ENCODE measurements at regions not wholly inside any gene's neighbourhood (a gene's known extent, or its start where the extent isn't known, plus 50 kb on each side); places are given as distances from the start of the nearest gene placed in this dataset.

DNA sequence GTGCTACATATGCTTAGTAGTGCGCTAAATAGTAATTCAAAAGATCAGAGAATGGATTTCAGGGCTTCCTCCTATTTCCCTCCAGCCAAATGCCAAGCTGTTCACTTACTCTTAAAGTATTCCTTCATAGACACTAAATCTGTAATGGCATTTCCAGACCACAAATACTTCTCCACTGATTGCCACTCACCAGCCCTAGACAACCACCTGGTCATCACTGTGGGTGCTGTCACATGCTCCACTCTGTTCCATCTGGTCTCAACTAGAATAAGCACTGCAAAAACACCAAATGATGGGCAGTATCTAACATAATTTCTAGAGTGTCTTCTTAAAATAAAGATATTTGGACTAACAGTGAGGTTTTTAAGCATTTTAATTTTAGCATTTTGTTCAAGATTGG lies 341.3 kb downstream of the AASDHPPT start:
- no peak for DNase-seq

- no peak for DNase-seq
Measured at GRCh38 chr11:106420048-106420665, 342.7 kb downstream of the AASDHPPT start.

DNA sequence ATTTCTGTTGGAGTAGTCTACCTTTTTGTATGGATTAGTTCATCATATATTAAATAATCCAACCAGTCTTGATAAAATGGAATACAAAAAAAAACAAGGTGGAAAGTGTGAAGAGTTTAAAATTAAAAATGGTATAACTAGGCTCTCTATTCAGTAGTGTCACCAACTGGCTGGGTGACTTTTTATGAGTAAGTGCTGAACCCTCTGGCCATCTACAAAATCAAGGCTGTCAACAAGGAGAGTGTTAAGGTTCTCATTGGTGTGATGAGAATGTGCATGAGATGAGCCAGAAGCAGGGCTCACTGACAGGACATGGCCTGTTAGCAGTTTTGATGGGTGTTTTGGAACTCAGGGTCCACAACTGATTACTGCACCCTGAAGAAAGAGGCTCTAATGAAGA lies 343.2 kb downstream of the AASDHPPT start:
- no peak for DNase-seq

DNA sequence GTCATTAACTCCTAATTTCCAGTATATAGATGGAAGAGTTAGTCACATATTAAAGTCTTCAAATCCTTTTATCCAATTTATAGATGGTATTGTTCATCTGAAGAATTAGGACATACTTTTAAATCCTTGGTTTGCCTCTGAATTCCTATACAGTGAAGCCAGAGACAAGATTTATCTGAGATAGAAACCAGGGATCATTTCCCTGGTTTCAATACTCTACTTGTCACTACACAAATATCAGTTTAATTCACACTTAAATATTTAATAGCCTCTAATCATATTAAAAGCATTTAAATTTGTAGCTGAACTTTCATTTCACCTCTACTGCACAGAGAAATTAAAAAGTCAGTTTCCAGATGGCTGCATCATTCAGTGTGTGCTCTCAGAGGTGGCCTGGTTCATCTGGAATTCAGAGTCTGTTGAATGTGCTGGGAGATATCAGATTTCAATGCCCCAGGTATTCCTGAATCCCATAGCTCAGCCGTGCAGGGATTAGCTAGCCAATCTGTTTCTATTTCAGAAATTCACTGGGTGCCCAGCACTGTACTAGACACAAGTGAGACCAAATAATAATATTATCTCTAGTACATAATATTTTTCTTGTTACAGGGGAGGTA lies 344.3 kb downstream of the AASDHPPT start:
- DNase-seq: no peak

DNA sequence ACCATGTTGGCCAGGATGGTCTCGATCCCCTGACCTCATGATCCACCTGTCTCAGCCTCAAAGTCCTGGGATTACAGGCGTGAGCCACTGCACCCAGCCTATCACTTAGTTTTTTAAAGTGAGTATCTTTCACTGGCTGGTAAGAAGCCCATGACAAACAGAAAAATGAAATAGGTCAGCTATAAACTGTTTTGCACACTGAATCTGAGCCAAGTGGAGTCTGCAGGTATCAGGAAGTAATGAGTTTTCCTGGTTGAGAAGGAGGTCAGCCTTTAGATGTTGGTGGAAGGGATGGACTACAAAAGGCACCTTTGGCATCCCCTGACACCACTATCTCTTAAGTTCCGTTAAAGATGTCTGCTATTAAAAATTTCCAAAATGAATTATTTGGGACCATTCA lies 345.1 kb downstream of the AASDHPPT start:
- DNase-seq: no peak

DNA sequence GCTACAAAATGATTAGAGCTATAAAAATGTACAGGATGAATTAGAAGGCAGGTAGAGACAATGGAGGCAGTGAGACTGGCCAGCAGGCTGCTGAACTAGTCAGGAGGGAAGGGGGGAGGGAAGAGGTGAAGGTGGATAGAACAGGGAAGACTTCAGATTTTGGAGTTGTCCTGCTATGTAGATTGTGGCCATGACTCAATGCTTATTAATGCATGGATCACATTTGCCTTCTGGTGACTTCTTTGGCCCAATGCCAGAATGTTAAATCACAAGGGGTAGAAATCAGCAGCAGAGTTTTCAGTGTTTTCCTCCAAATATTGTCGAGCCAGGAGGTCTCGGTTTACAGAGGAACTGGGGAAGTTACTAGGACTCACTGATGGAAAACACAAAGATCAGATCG lies 346.6 kb downstream of the AASDHPPT start:
- no peak for DNase-seq

DNA sequence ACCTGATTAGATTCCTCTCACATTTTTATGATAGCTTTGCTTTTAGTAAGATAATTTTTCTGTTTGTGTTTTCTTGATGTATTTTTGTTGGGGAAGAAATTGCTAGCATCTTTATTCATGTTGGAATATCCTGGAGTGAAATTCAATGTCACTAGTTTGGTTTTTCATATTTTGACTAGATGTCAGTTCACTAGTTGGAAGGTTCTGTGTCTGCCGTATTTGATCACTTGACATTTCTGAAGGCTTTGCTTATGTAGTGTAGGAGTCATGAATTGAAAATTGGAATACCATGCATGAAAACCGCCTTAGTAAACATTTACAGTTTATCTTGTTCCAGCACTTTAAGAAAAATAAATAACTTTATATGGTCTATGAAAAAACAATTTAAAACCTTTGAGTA lies 348.4 kb downstream of the AASDHPPT start:
- no peak for DNase-seq

- DNase-seq: no peak
Measured at GRCh38 chr11:106426696-106427095, 349.2 kb downstream of the AASDHPPT start.

- DNase-seq: no peak
Measured at GRCh38 chr11:106427736-106428135, 350.3 kb downstream of the AASDHPPT start.

GRCh38 chr11:106442032-106442431 lies 364.6 kb downstream of the AASDHPPT start:
- no peak for DNase-seq

GRCh38 chr11:106446302-106446701 lies 368.8 kb downstream of the AASDHPPT start:
- no peak for DNase-seq

GRCh38 chr11:106446955-106447354 lies 369.5 kb downstream of the AASDHPPT start:
- DNase-seq: no peak

- DNase-seq: no peak
Measured at GRCh38 chr11:106447631-106448191, 370.2 kb downstream of the AASDHPPT start.

DNA sequence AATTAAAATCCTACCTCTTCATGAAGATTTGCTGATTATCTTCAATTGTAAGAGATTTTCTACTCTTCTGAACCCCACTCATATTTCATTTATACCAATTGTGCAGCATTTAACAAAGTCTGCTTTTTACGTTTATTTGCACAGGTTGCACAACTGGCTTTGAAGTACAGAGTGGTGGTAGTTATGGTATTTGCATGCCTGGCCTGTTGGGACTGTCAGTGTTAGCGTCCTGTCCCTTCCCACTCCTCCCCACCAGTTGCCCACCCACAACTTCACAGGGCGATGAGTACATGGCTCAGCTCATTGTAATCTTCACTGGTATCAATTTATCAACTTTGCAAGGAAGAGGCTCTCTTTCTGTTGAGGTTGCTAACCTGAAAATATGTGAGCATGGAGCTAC lies 372.3 kb downstream of the AASDHPPT start:
- no peak for DNase-seq

DNA sequence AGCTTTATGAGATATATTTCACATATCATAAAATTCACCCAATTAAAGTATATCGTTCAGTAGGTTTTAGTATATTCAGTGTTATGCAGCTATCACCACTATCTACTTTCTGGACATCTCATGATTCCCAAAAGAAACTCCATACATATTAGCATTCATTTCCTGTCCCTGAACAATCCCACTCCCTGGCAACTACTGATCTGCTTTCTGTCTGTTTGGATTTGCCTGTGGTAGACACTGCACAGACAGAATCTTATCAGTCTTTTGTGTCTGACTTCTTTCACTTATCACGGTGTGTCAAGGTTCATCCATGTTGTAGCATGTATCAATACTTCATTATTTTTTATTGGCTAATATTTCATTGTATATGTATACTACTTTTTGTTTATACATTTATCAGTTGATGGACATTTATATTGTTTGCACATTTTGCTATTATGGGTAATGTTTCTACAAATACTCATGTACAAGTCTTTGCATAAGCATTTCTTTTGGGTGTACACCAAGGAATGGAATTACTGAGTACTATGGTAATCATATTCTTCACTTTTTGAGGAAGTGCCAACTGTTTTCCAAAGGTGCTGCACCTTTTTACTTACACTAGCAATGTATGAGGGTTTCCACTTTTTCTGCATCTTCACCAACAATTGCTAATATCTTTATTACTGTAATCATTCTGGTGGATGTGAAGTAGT lies 373.9 kb downstream of the AASDHPPT start:
- no peak for DNase-seq

- DNase-seq: no peak
Measured at GRCh38 chr11:106456647-106457046, 379.2 kb downstream of the AASDHPPT start.

GRCh38 chr11:106457727-106458126 lies 380.3 kb downstream of the AASDHPPT start:
- no peak for DNase-seq

- DNase-seq: no peak
Measured at GRCh38 chr11:106459135-106459534, 381.7 kb downstream of the AASDHPPT start.

DNA sequence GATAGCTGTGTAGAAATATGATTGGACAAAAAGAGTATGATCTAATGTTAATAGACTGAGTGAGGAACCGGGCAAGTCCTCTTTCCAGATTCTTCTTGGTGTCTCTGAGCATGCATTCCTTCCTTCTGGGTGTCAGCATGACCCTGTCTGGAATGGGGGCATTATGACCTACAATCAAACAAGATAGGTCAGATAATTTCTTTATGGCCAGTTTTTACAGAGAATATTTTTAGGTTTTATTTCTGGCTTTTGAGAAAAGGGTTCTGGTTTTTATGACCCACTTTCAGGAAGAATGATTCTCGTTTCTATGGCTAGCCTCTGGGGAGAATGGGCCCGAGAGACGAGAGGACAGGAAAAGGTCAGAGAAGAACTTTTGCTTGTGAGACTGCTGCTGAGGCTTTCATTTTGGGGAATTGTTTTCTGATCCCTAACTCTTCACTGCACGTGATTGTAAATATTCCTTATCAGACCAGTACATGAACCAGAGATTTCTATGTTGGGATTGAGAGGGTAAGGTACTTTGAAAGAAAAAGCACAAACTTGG lies 383.8 kb downstream of the AASDHPPT start:
- no peak for DNase-seq

DNA sequence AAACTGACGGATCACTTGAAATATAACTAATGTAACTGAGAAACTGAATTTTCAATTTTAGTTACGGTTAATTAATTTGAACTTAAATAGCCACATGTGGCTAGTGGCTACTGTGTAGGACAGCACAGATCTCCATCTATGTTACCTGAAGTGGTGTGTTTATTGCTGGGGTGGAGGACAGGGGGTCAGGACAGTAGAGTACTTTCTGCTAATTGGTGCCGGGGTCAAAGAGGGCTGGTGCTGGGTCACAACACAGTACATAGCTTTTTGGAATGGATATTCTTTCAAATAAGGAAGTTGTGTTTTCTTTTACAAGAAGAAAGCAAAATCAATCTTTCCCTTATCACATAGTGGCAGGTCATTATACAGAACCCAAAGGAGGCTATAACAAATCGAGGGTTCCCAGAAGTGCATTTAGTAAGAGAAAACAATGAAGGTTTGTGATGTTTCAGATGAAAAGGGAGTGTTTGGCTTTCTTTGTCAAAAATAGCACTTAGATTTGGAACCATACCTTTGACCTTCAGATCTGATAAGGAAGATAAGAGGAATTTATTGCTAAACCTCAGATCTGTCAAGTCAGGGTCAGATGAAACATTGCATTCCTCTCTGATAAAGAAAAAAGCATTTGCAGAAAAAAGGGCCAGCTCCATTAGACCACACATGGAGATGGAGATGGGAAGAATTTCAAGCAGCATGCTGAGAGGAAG lies 384.5 kb downstream of the AASDHPPT start:
- DNase-seq: no peak

GRCh38 chr11:106463154-106463553 lies 385.7 kb downstream of the AASDHPPT start:
- DNase-seq: no peak

DNA sequence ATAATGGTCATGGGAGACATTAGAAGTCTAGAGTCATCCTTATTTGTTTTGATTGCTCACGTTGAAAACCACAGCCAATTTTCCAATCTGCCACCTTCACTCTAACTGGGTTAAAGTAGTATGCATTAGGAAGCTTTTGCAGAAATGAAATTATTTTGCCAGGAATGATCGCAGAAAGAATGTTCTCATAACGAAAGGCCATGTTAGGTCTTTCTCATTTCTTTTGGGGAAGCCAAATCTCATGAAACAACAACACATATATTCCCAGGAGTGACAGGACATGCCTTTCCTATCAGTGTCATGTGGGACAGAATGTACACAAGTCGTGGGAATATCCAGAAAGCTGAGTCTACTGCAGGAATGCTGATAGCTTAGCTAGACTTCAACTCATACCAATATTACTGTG lies 386.3 kb downstream of the AASDHPPT start:
- no peak for DNase-seq

GRCh38 chr11:106464728-106465127 lies 387.3 kb downstream of the AASDHPPT start:
- DNase-seq: no peak

All from NCI-H146 (cell line).